ENCODE measurements at regions not wholly inside any gene's neighbourhood (a gene's known extent, or its start where the extent isn't known, plus 50 kb on each side); places are given as distances from the start of the nearest gene placed in this dataset.

- no peak for TF ChIP-seq CTCF (IDR thresholded peaks at IDR 0.05)
- H3K4me2 ChIP-seq (ENCODE audit: low read length), result no peak overlapping the region
- no peaks in the 10 kb centered on the region for H3K79me2 ChIP-seq
- no peak overlapping the region for H3K27ac ChIP-seq
- H2AFZ ChIP-seq, result no peak overlapping the region
- no peaks in the 10 kb centered on the region for H3K4me1 ChIP-seq
- no peak overlapping the region for H3K9ac ChIP-seq
- no peaks in the 10 kb centered on the region for H3K36me3 ChIP-seq (ENCODE audit: control insufficient read depth, insufficient read depth, low read length)
- no peak overlapping the region for H3K4me3 ChIP-seq (ENCODE audit: low read depth, low read length)
- H3K9me3 ChIP-seq (ENCODE audit: control insufficient read depth, low read length), result no peaks in the 10 kb centered on the region
- no peaks in the 10 kb centered on the region for H3K27me3 ChIP-seq (ENCODE audit: control insufficient read depth, insufficient read depth, low read length)
Observed at GRCh38 chr10:58913717-58914116, 262.7 kb upstream of the PHYHIPL start.

- no peak for TF ChIP-seq CTCF (IDR thresholded peaks at IDR 0.05)
- H3K79me2 ChIP-seq, result no peaks in the 10 kb centered on the region
- H3K9ac ChIP-seq, result no peak overlapping the region
- no peak overlapping the region for H3K4me3 ChIP-seq (ENCODE audit: low read depth, low read length)
- H3K4me1 ChIP-seq, result no peaks in the 10 kb centered on the region
- H3K27me3 ChIP-seq (ENCODE audit: control insufficient read depth, insufficient read depth, low read length), result no peaks in the 10 kb centered on the region
- H3K27ac ChIP-seq, result no peak overlapping the region
- H2AFZ ChIP-seq, result no peak overlapping the region
- H3K36me3 ChIP-seq (ENCODE audit: control insufficient read depth, insufficient read depth, low read length), result no peaks in the 10 kb centered on the region
- H3K9me3 ChIP-seq (ENCODE audit: control insufficient read depth, low read length), result no peaks in the 10 kb centered on the region
- H3K4me2 ChIP-seq (ENCODE audit: low read length), result no peak overlapping the region
Observed at GRCh38 chr10:58918887-58919286, 257.6 kb upstream of the PHYHIPL start.

DNA sequence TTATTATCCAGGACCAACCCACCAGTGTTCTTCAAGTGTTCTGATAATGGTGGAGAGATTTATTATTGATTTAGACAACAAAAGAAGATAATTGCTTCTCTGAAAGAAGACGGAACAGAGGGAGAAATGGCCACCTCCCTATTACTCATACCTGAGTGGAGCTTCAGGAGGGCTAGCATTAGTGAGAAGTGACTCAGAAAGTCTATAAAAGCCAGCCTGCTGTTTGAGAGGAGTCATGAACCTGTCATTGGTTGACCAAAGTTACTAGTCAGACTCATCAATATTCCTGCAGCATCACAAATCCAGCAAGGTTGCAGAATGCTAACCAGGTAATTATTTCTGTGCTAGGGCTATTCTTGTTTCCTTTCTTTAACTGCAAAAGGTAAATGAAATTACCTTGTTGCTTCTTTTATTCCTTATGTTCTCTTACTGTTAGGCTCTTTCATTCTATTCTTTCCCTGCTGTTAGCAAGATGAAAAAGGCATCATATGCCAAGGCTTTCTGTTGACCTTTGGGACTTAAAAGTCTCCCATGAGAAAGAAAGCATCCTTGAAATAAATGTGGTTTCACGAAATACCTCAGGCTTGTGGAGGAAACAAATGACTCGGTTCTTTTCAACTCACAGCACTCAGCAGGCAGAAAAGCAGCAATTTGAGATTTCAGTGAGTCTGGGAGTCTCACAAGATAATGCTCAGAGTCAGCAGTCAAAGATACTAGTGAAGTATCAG lies 256.4 kb upstream of the PHYHIPL start:
- Histone ChIP-seq H2AFZ (no peak overlapping the region), H3K79me2 (no peaks in the 10 kb centered on the region), H3K27ac (no peak overlapping the region), H3K27me3 (ENCODE audit: control insufficient read depth, insufficient read depth, low read length) (no peaks in the 10 kb centered on the region), H3K36me3 (ENCODE audit: control insufficient read depth, insufficient read depth, low read length) (no peaks in the 10 kb centered on the region), H3K4me3 (ENCODE audit: low read depth, low read length) (no peak overlapping the region), H3K9me3 (ENCODE audit: control insufficient read depth, low read length) (no peaks in the 10 kb centered on the region), H3K9ac (no peak overlapping the region), H3K4me2 (ENCODE audit: low read length) (no peak overlapping the region), H3K4me1 (no peaks in the 10 kb centered on the region)
- no peak for TF ChIP-seq CTCF (IDR thresholded peaks at IDR 0.05)

GRCh38 chr10:58920655-58921003 lies 255.8 kb upstream of the PHYHIPL start:
- Histone ChIP-seq H3K4me2 (ENCODE audit: low read length) (no peak overlapping the region), H3K9ac (no peak overlapping the region), H2AFZ (no peak overlapping the region), H3K79me2 (no peaks in the 10 kb centered on the region), H3K4me1 (no peaks in the 10 kb centered on the region), H3K27ac (no peak overlapping the region), H3K9me3 (ENCODE audit: control insufficient read depth, low read length) (no peaks in the 10 kb centered on the region), H3K4me3 (ENCODE audit: low read depth, low read length) (no peak overlapping the region), H3K36me3 (ENCODE audit: control insufficient read depth, insufficient read depth, low read length) (no peaks in the 10 kb centered on the region), H3K27me3 (ENCODE audit: control insufficient read depth, insufficient read depth, low read length) (no peaks in the 10 kb centered on the region)
- TF ChIP-seq CTCF (IDR thresholded peaks at IDR 0.05), result no peak

DNA sequence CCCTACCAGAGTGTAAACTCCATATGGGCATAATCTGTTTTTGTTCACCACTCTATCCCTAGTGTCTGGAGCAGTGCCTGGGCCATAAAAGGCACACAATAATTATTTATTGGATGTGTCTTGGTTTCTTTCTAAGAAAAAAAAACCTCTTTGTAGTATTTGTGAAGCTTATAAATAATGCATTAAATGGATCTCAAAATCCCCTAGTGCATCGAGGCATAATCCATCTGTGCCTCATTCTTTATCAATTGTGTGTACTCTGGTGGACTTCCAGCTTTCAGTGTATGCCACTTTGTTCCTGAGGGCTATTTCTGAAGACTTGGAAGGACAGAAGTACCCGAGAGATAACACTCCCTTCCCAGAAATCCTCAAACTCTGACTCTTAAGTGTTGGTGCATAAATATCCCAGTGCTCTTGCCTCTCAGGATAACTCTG lies 255.0 kb upstream of the PHYHIPL start:
- Histone ChIP-seq H3K4me1 (no peaks in the 10 kb centered on the region), H3K79me2 (no peaks in the 10 kb centered on the region), H3K36me3 (ENCODE audit: control insufficient read depth, insufficient read depth, low read length) (no peaks in the 10 kb centered on the region), H3K4me3 (ENCODE audit: low read depth, low read length) (no peak overlapping the region), H3K4me2 (ENCODE audit: low read length) (no peak overlapping the region), H3K9ac (no peak overlapping the region), H3K27me3 (ENCODE audit: control insufficient read depth, insufficient read depth, low read length) (no peaks in the 10 kb centered on the region), H3K9me3 (ENCODE audit: control insufficient read depth, low read length) (no peaks in the 10 kb centered on the region), H3K27ac (no peak overlapping the region), H2AFZ (no peak overlapping the region)
- TF ChIP-seq CTCF (IDR thresholded peaks at IDR 0.05), result no peak
